Progenitor cell of endocrine pancreas (in vitro differentiated cells): ENCODE measurements at regions not wholly inside any gene's neighbourhood (a gene's known extent, or its start where the extent isn't known, plus 50 kb on each side); places are given as distances from the start of the nearest gene placed in this dataset.

Experiments used
- DNase-seq: peaks from one replicate; pipeline ENCODE4 v3.0.0; 2021; ENCODE audit warnings: low spot score; ENCODE audit not compliant: unreplicated experiment
- H3K27ac Mint-ChIP-seq: 2 replicates; pipeline ENCODE4 v1.8.0; 2021; ENCODE audit warnings: mild to moderate bottlenecking, moderate library complexity, mixed read lengths
- H3K27me3 Mint-ChIP-seq: 2 replicates; pipeline ENCODE4 v1.8.0; 2021; ENCODE audit warnings: mixed read lengths
- H3K36me3 Mint-ChIP-seq: 2 replicates; pipeline ENCODE4 v1.8.0; 2022; ENCODE audit warnings: mixed read lengths; ENCODE audit not compliant: insufficient read depth
- H3K4me1 Mint-ChIP-seq: 2 replicates; pipeline ENCODE4 v1.8.0; 2021; ENCODE audit warnings: low read depth, mixed read lengths
- H3K4me3 Mint-ChIP-seq: 2 replicates; pipeline ENCODE4 v1.8.0; 2021; ENCODE audit warnings: low read depth, mild to moderate bottlenecking, moderate library complexity, mixed read lengths
- H3K9me3 Mint-ChIP-seq: 2 replicates; pipeline ENCODE4 v1.8.0; 2021; ENCODE audit warnings: low read depth, mixed read lengths
- CTCF ChIP-seq: fragments of 200-600 bp; sonication (generic); IDR thresholded peaks from one replicate; pipeline ENCODE4 v1.5.0; 2021; ENCODE audit warnings: antibody characterized with exemption, mild to moderate bottlenecking; ENCODE audit not compliant: unreplicated experiment

DNA sequence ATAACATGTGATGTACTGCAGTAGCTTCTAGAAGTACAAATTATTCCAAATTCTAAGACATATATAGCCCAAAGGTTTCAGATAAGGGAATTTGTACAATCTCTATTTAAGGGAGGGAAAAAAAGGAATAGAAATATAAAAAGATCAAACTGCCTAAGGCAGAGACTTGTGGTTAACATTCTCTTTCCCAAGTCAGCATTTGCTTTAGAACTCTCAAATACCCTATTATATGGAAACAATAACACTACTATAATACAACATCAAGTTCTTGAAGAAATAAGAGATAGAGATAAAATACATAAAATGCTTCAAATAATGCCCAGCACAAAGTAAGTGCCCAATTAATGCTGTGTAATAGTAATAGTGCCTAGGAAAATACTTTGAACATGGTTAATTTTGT is 123.1 kb downstream of the CRPPA start:
- TF ChIP-seq CTCF = no peak
- Mint-ChIP-seq H3K4me1 (peaks cover 18% of the 10 kb centered on the region), H3K36me3 (no peaks in the 10 kb centered on the region), H3K4me3 (no peak overlapping the region), H3K27ac (no peak overlapping the region), H3K9me3 (peaks cover 3% of the 10 kb centered on the region), H3K27me3 (no peaks in the 10 kb centered on the region)
- DNase-seq = no peak

DNA sequence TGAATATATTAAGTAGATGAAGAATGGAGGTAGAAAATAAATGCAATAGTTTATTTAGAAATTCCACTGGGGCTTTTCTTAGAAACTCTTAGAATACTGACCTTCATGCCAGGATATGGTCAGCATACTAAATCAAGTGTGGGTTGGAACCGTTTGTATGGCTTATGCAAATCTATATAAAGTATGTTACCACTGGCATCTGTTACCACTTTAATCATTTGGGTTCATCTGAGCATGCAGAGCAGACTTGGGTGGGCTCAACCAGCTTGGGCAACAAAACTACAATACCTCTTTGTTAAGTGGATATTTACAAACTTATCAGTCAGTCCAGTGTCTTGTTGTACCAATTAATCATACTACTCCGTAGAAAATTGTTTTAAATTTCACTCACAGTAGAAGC is 125.8 kb downstream of the CRPPA start:
- H3K27me3 Mint-ChIP-seq = no peaks in the 10 kb centered on the region
- peaks cover 18% of the 10 kb centered on the region for H3K4me1 Mint-ChIP-seq
- H3K9me3 Mint-ChIP-seq = no peaks in the 10 kb centered on the region
- TF ChIP-seq CTCF = no peak
- H3K36me3 Mint-ChIP-seq = no peaks in the 10 kb centered on the region
- no peak for DNase-seq
- H3K27ac Mint-ChIP-seq = no peak overlapping the region
- H3K4me3 Mint-ChIP-seq = no peak overlapping the region

DNA sequence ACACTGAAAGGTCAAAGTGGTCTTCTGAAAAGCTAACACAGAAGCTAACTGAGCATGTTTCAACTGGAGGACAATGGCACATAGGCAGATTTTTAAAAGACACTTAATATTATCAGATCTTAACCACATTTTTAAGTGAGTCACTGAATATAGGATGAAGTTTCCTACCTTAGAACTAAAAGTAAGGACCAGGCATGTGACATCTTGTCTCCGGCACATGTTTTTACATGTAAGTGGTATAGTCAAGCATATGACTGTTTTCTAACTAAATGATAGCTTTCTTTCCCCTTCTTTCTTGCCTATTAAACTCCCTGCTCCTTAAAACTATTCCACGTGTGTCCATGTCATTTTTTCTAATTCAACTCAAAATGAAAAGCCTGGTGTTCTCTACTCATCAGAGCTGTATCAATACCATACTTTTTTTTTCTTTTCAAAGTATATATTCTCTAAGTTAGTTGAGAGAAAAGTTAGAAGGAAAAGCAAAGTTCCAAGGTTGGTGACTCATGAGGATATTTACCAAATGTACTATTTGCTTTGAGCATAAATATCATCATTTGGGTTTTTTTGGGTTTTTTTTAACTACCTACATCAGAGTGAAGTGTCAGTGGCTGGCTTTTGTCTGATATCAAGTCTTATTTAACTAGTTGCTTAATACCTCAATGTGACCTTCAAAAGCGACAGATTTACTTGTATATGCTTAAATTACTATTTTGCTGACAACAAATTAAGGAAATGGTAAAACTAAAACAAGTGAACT is 127.5 kb downstream of the CRPPA start:
- no peaks in the 10 kb centered on the region for H3K36me3 Mint-ChIP-seq
- no peaks in the 10 kb centered on the region for H3K9me3 Mint-ChIP-seq
- H3K27me3 Mint-ChIP-seq = no peaks in the 10 kb centered on the region
- H3K27ac Mint-ChIP-seq = no peak overlapping the region
- H3K4me3 Mint-ChIP-seq = no peak overlapping the region
- no peak for TF ChIP-seq CTCF
- H3K4me1 Mint-ChIP-seq = peaks cover 9% of the 10 kb centered on the region
- no peak for DNase-seq

DNA sequence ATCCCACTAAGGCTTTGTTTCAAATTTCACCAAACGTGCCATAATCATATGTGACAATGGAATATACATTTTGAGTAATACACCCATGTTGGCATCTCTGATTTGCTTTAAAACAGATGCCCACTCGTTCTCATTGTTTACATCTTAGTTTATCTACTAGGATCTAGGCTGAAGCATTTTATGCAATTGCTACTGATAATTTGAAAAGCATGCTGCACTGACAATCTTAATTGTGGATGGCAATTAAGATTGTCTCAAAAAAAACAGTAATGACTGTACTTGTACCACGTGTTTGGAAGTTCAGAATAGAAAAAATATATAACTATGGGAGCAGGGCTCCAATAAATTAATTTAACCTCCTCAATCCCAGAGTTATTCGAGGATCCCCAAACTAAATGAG is 136.8 kb downstream of the CRPPA start:
- Mint-ChIP-seq H3K27me3 (no peaks in the 10 kb centered on the region), H3K4me1 (no peaks in the 10 kb centered on the region)

GRCh38 chr7:16278167-16278787 is 143.1 kb downstream of the CRPPA start:
- no peak overlapping the region for H3K27ac Mint-ChIP-seq
- no peaks in the 10 kb centered on the region for H3K4me1 Mint-ChIP-seq
- H3K36me3 Mint-ChIP-seq = no peaks in the 10 kb centered on the region

More for the DNA sequence above, 136.8 kb downstream of the CRPPA start:
- no peak for DNase-seq
- Mint-ChIP-seq H3K4me3 (no peak overlapping the region), H3K9me3 (peaks cover 9% of the 10 kb centered on the region), H3K36me3 (no peaks in the 10 kb centered on the region), H3K27ac (no peak overlapping the region)
- TF ChIP-seq CTCF = no peak

More at GRCh38 chr7:16278167-16278787, 143.1 kb downstream of the CRPPA start:
- DNase-seq = no peak
- H3K9me3 Mint-ChIP-seq = peaks cover 3% of the 10 kb centered on the region
- H3K4me3 Mint-ChIP-seq = no peak overlapping the region
- H3K27me3 Mint-ChIP-seq = no peaks in the 10 kb centered on the region
- TF ChIP-seq CTCF = no peak
